HEK293 (cell line): ENCODE measurements at regions not wholly inside any gene's neighbourhood (a gene's known extent, or its start where the extent isn't known, plus 50 kb on each side); places are given as distances from the start of the nearest gene placed in this dataset.

Experiments
- CTCF ChIA-PET: fragments of 350-600 bp; formaldehyde crosslinking; extraction: SDS; loops from one replicate; lab custom pipeline; 2021; ENCODE audit warnings: antibody characterized with exemption; lab: Yijun Ruan, JAX
- POLR2A ChIA-PET: fragments of 300-600 bp; formaldehyde crosslinking; extraction: SDS; loops from one replicate; lab custom pipeline; 2020; ENCODE audit warnings: antibody characterized with exemption, inconsistent platforms; lab: Yijun Ruan, JAX
- H3K27ac ChIP-seq: fragments of 200-500 bp; sonication (Bioruptor generic); 2 replicates; pipeline ENCODE4 v1.5.1; 2014; ENCODE audit warnings: low read depth, low read length, control low read depth, inconsistent platforms; ENCODE audit errors: extremely low read depth
- H3K36me3 ChIP-seq, 2 experiments: fragments of 200-500 bp in 1 of 2; sonication (Bioruptor generic) in 1 of 2; 1 replicate in 1 of 2; 2 replicates in 1 of 2; pipeline ENCODE4 v1.5.1; 2014 to 2017; ENCODE audit warnings: inconsistent platforms in 2 of 2, low read length in 2 of 2; ENCODE audit not compliant: control insufficient read depth in 2 of 2, insufficient read depth in 1 of 2
- H3K4me1 ChIP-seq: fragments of 200-500 bp; sonication (Bioruptor generic); 2 replicates; pipeline ENCODE4 v1.5.1; 2014; ENCODE audit warnings: mild to moderate bottlenecking, low read length, inconsistent platforms; ENCODE audit not compliant: control insufficient read depth, insufficient read depth
- H3K4me3 ChIP-seq: 2 replicates; pipeline ENCODE4 v1.5.1; 2011; ENCODE audit warnings: low read depth, mild to moderate bottlenecking, control low read depth, low read length, moderate library complexity
- H3K9me3 ChIP-seq: fragments of 200-500 bp; sonication (Bioruptor generic); 2 replicates; pipeline ENCODE4 v1.5.1; 2014; ENCODE audit warnings: low read depth, low read length, inconsistent platforms; ENCODE audit not compliant: control insufficient read depth, insufficient read depth
- HOXD13 ChIP-seq: sonication (generic); formaldehyde crosslinking; IDR thresholded peaks from 2 replicates; pipeline ENCODE4 v1.8.0; 2022; ENCODE audit warnings: missing genetic modification reagents, borderline replicate concordance
- ZBTB1 ChIP-seq: fragments of 450-650 bp; formaldehyde crosslinking; IDR thresholded peaks from 2 replicates; pipeline ENCODE4 v1.5.1; 2016; ENCODE audit warnings: missing biosample characterization, missing genetic modification characterization
- ZBTB8A ChIP-seq: fragments of 450-650 bp; formaldehyde crosslinking; IDR thresholded peaks from 2 replicates; pipeline ENCODE4 v1.5.1; 2016; ENCODE audit warnings: missing biosample characterization, missing genetic modification characterization
- ZNF221 ChIP-seq: fragments of 450-650 bp; formaldehyde crosslinking; IDR thresholded peaks from 2 replicates; pipeline ENCODE4 v1.5.1; 2017; ENCODE audit warnings: missing biosample characterization, missing genetic modification characterization, borderline replicate concordance
- ZNF391 ChIP-seq: fragments of 450-650 bp; formaldehyde crosslinking; IDR thresholded peaks from 2 replicates; pipeline ENCODE4 v1.5.1; 2016; ENCODE audit warnings: low read depth, missing biosample characterization, missing genetic modification characterization, borderline replicate concordance
- ZNF423 ChIP-seq: fragments of 450-650 bp; formaldehyde crosslinking; IDR thresholded peaks from 2 replicates; pipeline ENCODE4 v1.5.1; 2016; ENCODE audit warnings: missing biosample characterization, missing genetic modification characterization
- ZNF549 ChIP-seq: fragments of 450-650 bp; IDR thresholded peaks from 2 replicates; pipeline ENCODE4 v1.5.1; 2018; ENCODE audit warnings: missing biosample characterization, missing genetic modification characterization, mild to moderate bottlenecking, inconsistent platforms, moderate library complexity
- TF ChIP-seq, protein P1 (sequence below): fragments of 450-650 bp; formaldehyde crosslinking; conservative IDR thresholded peaks from 2 replicates; pipeline ENCODE4 v1.5.1; 2016; ENCODE audit warnings: low read depth, missing biosample characterization, missing genetic modification characterization
- TF ChIP-seq, protein P2 (sequence below): fragments of 450-650 bp; formaldehyde crosslinking; IDR thresholded peaks from 2 replicates; pipeline ENCODE4 v1.5.1; 2016; ENCODE audit warnings: missing biosample characterization, missing genetic modification characterization, borderline replicate concordance
- TF ChIP-seq, protein P3 (sequence below): fragments of 450-650 bp; formaldehyde crosslinking; IDR thresholded peaks from 2 replicates; pipeline ENCODE4 v1.5.1; 2017; ENCODE audit warnings: missing biosample characterization, missing genetic modification characterization
- TF ChIP-seq, protein P4 (sequence below): fragments of 450-650 bp; formaldehyde crosslinking; IDR thresholded peaks from 2 replicates; pipeline ENCODE4 v1.5.1; 2016; ENCODE audit warnings: missing biosample characterization, missing genetic modification characterization
- TF ChIP-seq, protein P5 (sequence below): fragments of 450-650 bp; formaldehyde crosslinking; IDR thresholded peaks from 2 replicates; pipeline ENCODE4; 2016; ENCODE audit warnings: missing biosample characterization, missing genetic modification characterization

DNA sequence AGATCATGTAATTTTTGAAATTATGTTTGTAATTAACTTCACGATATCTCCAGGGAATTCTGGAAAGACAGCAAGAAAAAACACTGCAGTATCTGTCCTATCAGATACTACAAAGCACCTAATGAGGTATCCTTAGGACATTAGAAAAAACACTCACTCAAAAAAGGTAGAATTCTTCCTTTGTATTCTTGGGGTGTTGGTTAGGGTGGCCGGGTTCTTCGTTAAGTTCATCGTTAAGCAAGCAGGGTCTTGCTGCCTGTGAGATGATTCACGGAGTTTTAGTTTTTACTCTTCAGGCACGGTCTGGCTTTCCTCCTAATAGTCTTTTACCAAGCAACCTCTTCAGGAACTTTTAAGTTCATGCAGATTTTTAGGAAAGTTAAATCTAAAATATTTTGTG is 91.4 kb upstream of the IRX4 start (continued):
- TF ChIP-seq ZNF391 (tag by site-specific recombination) (no peak), ZBTB8A (tag by site-specific recombination) (no peak), ZNF549 (no peak), ZNF221 (no peak)
- TF ChIP-seq, protein P1, sequence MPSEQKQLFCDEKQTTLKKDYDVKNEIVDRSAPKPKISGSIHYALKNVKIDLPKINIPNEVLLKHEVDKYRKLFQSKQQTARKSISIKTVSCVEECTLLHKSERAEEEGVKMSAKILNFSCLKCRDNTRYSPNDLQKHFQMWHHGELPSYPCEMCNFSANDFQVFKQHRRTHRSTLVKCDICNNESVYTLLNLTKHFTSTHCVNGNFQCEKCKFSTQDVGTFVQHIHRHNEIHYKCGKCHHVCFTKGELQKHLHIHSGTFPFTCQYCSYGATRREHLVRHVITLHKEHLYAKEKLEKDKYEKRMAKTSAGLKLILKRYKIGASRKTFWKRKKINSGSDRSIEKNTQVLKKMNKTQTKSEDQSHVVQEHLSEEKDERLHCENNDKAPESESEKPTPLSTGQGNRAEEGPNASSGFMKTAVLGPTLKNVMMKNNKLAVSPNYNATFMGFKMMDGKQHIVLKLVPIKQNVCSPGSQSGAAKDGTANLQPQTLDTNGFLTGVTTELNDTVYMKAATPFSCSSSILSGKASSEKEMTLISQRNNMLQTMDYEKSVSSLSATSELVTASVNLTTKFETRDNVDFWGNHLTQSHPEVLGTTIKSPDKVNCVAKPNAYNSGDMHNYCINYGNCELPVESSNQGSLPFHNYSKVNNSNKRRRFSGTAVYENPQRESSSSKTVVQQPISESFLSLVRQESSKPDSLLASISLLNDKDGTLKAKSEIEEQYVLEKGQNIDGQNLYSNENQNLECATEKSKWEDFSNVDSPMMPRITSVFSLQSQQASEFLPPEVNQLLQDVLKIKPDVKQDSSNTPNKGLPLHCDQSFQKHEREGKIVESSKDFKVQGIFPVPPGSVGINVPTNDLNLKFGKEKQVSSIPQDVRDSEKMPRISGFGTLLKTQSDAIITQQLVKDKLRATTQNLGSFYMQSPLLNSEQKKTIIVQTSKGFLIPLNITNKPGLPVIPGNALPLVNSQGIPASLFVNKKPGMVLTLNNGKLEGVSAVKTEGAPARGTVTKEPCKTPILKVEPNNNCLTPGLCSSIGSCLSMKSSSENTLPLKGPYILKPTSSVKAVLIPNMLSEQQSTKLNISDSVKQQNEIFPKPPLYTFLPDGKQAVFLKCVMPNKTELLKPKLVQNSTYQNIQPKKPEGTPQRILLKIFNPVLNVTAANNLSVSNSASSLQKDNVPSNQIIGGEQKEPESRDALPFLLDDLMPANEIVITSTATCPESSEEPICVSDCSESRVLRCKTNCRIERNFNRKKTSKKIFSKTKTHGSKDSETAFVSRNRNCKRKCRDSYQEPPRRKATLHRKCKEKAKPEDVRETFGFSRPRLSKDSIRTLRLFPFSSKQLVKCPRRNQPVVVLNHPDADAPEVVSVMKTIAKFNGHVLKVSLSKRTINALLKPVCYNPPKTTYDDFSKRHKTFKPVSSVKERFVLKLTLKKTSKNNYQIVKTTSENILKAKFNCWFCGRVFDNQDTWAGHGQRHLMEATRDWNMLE (tag by site-specific recombination): no peak
- TF ChIP-seq, protein P2, sequence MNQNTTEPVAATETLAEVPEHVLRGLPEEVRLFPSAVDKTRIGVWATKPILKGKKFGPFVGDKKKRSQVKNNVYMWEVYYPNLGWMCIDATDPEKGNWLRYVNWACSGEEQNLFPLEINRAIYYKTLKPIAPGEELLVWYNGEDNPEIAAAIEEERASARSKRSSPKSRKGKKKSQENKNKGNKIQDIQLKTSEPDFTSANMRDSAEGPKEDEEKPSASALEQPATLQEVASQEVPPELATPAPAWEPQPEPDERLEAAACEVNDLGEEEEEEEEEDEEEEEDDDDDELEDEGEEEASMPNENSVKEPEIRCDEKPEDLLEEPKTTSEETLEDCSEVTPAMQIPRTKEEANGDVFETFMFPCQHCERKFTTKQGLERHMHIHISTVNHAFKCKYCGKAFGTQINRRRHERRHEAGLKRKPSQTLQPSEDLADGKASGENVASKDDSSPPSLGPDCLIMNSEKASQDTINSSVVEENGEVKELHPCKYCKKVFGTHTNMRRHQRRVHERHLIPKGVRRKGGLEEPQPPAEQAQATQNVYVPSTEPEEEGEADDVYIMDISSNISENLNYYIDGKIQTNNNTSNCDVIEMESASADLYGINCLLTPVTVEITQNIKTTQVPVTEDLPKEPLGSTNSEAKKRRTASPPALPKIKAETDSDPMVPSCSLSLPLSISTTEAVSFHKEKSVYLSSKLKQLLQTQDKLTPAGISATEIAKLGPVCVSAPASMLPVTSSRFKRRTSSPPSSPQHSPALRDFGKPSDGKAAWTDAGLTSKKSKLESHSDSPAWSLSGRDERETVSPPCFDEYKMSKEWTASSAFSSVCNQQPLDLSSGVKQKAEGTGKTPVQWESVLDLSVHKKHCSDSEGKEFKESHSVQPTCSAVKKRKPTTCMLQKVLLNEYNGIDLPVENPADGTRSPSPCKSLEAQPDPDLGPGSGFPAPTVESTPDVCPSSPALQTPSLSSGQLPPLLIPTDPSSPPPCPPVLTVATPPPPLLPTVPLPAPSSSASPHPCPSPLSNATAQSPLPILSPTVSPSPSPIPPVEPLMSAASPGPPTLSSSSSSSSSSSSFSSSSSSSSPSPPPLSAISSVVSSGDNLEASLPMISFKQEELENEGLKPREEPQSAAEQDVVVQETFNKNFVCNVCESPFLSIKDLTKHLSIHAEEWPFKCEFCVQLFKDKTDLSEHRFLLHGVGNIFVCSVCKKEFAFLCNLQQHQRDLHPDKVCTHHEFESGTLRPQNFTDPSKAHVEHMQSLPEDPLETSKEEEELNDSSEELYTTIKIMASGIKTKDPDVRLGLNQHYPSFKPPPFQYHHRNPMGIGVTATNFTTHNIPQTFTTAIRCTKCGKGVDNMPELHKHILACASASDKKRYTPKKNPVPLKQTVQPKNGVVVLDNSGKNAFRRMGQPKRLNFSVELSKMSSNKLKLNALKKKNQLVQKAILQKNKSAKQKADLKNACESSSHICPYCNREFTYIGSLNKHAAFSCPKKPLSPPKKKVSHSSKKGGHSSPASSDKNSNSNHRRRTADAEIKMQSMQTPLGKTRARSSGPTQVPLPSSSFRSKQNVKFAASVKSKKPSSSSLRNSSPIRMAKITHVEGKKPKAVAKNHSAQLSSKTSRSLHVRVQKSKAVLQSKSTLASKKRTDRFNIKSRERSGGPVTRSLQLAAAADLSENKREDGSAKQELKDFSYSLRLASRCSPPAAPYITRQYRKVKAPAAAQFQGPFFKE (tag by site-specific recombination): no peak
- TF ChIP-seq, all 188 proteins: peak for 0

DNA sequence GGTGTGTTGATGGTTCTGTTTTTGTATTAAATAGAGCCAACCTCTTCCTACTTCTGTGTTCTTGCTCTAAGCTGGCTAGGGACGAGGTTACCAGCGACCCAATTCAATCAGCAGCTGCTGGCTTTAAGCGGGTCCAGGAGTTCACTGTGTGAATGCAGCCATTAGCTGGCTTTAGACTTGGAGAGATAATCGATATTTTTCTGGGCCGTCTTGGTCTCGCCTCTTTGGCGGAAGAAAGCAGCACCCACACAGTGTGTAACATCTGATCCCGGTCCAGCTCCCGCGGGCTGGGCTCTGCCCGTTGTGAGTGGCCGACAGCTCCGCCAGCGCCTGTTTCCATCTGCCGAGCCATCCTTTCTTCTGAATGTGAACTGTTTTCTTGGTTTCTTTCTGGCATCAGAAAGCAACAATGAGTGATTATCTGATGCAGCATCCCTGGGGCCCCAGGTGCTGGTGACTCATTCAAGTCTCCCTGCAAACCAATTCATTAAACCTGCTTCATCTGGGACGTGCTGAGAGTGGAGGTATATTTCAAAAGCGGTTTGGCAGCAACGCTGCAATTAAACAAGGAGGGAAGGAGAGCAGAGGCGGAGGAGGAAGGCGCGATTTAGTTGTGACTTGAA is 90.8 kb upstream of the IRX4 start:
- no peaks in the 10 kb centered on the region for H3K4me1 ChIP-seq
- POLR2A ChIA-PET: no interaction called here
- TF ChIP-seq ZBTB1 (tag by site-specific recombination): no peak
- TF ChIP-seq HOXD13: no peak
- TF ChIP-seq, protein P3, sequence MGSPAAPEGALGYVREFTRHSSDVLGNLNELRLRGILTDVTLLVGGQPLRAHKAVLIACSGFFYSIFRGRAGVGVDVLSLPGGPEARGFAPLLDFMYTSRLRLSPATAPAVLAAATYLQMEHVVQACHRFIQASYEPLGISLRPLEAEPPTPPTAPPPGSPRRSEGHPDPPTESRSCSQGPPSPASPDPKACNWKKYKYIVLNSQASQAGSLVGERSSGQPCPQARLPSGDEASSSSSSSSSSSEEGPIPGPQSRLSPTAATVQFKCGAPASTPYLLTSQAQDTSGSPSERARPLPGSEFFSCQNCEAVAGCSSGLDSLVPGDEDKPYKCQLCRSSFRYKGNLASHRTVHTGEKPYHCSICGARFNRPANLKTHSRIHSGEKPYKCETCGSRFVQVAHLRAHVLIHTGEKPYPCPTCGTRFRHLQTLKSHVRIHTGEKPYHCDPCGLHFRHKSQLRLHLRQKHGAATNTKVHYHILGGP (tag by site-specific recombination): no peak
- TF ChIP-seq, protein P4, sequence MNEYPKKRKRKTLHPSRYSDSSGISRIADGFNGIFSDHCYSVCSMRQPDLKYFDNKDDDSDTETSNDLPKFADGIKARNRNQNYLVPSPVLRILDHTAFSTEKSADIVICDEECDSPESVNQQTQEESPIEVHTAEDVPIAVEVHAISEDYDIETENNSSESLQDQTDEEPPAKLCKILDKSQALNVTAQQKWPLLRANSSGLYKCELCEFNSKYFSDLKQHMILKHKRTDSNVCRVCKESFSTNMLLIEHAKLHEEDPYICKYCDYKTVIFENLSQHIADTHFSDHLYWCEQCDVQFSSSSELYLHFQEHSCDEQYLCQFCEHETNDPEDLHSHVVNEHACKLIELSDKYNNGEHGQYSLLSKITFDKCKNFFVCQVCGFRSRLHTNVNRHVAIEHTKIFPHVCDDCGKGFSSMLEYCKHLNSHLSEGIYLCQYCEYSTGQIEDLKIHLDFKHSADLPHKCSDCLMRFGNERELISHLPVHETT: no peak
- TF ChIP-seq ZBTB8A (tag by site-specific recombination): no peak
- TF ChIP-seq, protein P5, sequence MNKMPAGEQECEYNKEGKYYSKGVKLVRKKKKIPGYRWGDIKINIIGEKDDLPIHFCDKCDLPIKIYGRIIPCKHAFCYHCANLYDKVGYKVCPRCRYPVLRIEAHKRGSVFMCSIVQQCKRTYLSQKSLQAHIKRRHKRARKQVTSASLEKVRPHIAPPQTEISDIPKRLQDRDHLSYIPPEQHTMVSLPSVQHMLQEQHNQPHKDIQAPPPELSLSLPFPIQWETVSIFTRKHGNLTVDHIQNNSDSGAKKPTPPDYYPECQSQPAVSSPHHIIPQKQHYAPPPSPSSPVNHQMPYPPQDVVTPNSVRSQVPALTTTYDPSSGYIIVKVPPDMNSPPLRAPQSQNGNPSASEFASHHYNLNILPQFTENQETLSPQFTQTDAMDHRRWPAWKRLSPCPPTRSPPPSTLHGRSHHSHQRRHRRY (tag by site-specific recombination): no peak
- TF ChIP-seq ZNF423: no peak
- no peaks in the 10 kb centered on the region for H3K36me3 ChIP-seq
- H3K4me3 ChIP-seq: no peak overlapping the region
- no peaks in the 10 kb centered on the region for H3K9me3 ChIP-seq
- CTCF ChIA-PET: no interaction called here
- H3K27ac ChIP-seq: no peak overlapping the region
